NCI-H1694 (cell line): ENCODE measurements at regions not wholly inside any gene's neighbourhood (a gene's known extent, or its start where the extent isn't known, plus 50 kb on each side); places are given as distances from the start of the nearest gene placed in this dataset.
"Not testable (repeated sequence)": the region's sequence is repeated elsewhere in the genome, so short reads cannot be mapped to it uniquely, and the experiment has no call there.

Experiments used
- DNase-seq: peaks from one replicate; lab custom pipeline; 2025; lab: John Stamatoyannopoulos, UW

DNA sequence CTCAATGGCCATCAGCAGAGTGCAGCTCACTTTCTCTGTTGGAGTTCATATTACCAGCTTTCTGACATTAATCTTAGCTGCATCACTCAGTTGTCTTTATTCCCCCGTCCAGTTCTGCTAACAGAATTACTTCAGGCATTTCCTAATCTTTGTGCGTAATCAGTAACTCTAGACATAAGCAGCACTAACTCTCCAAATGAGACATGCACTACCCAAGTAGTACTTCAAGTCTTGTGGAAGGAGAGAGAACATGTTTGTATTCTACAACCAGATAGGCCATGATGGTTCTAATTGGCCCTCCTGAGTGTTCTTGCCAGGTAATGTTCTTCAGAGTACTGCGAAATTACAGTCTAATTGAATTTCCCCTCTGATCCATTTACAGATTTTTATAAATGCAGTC, 448.5 kb upstream of the RPS6KA3 start:
- no peak for DNase-seq

DNA sequence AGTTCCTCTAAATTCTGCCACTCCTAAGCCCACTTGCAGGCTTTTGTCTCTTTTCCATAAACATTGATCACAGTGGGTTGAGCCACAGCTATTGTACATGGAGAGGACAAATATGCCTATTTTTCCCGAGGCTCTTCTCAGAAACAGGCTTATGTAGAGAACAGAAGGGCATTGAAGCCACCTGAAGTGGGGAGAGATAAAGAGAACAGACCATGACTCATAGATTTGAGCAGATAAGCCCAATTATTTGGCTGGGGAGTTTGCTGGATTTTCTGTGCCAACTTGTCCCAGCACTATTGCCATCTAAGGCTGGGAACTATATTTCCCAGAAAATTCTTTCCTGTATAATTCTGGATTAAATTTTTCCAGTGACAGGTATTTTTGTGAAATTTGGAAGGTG, 446.1 kb upstream of the RPS6KA3 start:
- no peak for DNase-seq

DNA sequence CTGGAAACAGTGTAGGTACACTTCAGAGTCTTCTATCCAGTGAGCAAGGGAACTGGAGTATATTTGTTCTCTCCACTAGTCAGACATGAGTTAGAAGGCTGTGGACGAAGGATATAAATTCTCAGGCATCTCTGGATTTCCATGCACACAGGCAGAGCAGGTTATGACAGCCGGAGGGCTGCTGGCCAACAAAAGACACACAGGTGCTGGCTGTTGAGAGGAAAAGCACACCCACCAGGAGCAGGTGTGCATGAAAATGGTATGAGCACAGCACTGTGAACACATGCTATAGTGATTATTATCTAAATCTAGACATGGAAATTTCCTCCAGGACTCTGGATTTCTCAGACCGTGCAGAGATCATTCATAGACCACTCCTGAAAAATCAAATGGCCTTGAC, 444.7 kb upstream of the RPS6KA3 start:
- DNase-seq = no peak

DNA sequence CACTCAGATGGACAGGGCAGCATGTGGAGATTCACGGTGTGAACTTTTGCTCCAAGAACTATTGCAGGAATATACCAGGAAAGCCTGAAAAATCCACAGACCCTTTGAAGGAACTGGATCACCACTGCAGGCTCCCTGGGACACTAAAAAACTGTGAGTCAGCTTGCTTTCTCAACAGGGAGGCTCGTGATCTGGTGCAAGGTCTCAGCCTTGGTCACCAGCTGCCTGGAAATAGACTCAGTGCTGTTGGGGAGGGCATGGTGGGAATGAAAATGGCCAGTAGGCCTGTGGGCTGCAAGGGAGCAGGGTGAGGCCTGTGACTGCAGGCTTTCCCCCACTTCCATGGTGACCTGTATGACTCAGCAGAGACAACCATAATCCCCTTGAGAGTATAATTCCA, 426.4 kb upstream of the RPS6KA3 start:
- no peak for DNase-seq

DNA sequence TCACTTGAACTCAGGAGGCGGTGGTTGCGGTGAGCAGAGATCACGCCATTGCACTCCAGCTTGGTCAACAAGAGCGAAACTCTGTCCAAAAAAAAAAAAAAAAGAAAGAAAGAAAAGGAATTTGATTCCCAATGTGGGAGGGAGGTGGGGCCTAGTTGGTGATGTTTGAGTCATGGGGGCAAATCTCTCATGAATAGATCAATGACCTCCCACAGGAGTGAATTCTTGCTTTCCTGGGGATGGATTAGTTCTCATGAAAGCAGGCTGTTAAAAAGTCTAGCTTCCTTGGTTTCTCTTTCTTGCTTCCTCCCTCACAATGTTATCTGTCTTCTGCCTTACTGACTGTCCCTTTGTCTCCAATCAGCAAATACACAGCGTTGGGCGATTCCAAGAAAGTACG, 419.5 kb upstream of the RPS6KA3 start:
- DNase-seq = no peak

DNA sequence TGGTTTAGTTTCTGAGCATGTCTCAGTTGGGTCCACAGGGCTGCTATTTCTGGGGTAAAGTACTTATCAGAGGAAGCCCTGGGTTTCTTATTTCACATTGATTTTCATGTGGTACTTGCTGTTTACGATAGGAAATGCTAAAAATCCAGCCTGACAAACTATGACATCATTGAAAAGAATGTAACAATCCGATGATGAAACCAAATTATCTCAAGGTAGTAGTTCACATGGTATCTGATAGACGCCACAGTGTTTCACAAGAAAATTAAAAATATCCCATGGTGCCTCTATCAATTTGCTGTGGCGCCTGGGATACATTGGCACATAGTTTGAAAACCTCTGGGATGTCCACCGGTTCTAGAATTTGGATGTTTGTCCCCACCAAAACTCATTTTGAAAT, 418.9 kb upstream of the RPS6KA3 start:
- no peak for DNase-seq

DNA sequence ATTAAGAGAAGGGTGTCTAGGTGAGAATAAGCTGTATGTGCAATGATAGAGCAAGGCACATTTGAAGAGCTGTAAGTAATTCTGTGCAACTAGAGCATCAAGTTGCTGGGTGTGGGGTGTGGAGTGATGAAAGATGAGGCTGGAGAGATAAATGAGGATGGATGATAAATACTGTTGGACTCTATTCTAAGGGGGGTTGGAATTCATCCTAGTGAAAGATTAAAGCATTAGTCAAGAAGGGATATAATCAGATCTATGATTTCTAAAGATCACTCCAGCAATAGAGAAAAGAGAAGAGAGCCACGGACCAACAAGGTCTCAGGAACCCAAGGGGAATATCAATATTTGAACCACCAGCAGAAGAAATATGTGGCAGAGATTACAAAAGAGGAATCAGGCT, 415.0 kb upstream of the RPS6KA3 start:
- no peak for DNase-seq

DNA sequence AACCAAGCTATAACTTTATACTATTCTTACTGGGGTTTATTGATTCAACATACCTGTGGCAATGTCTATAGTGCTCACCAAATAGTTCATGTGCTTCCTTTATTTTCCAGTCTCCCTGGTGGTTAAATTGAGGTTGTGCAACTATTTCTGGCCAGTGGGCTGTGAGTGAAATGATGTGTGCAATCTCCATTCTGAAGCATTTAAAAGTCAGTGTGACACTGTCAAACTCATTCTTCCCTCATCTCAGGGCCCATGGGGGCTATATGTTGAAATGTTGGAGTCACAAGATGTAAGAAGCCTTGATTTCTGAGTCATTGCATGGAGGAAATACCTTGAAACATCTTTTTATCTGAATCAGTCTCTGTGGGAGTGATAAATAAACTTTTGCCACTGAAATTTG, 414.3 kb upstream of the RPS6KA3 start:
- no peak for DNase-seq

DNA sequence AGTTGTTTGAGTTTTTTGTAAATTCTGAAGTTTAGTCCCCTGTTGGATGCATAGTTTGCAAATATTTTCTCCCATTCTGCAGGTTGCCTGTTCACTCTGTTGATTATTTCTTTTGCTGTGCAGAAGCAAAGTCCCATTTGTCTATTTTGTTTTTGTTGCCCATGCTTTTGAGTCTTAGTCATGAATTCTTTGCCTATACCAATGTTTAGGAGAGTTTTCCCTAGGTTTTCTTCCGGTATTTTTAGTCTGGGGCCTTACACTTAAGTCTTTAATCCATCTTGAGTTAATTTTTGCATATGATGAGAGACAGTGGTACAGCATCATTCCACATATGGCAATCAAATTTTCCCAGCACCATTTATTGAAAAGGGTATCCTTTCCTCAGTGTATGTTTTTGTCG, 405.8 kb upstream of the RPS6KA3 start:
- no peak for DNase-seq

DNA sequence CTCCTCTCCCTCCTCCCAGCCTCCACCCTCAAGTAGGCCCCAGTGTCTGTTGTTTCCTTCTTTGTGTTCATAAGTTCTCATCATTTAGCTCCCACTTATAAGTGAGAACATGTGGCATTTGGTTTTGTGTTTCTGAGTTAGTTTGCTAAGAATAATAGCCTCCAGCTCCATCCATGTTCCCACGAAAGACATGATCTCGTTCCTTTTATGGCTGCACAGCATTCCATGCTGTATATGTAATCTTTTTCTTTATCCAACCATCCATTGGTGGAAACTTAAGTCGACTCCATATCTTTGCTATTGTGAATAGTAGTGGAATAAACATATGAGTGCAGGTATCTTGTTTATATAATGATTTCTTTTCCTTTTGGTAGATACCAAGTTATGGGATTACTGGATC, 405.0 kb upstream of the RPS6KA3 start:
- not testable (repeated sequence) for DNase-seq

DNA sequence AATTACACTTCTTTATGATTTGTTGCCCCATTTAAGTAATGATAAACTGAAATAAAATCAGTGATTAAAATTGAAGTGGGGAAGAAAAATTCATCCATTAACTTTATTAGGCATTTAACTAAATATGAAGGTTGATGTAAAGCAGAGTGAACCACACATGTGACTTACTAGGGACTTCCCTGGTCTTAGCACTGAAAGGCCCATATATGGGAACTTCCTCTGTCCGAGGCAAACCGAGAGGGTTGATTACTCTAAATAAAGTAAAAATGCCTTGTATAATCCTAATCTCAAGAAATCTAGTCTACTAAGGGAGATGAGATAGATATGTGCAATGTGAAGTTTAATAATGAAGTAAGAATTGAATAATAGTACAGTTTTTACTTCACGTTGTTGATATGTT, 403.9 kb upstream of the RPS6KA3 start:
- DNase-seq = no peak

DNA sequence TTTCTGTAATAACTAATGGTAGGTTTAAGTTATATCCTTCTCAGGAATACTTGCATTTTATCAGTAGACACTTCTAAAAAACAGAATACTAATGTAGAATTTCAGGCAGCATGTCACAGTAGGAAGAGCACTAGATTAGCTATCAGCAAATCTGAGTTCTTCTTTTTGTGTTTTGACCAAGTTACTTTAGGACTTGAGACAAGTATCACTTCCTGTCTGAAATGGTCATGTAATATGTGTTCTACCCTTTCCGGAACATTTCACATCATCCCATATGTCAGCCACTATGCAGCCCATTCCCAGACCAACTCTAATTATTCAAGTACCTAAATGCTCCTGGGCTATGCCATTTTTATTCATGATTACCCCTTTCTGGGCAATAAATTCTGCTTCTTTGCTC, 401.8 kb upstream of the RPS6KA3 start:
- no peak for DNase-seq

DNA sequence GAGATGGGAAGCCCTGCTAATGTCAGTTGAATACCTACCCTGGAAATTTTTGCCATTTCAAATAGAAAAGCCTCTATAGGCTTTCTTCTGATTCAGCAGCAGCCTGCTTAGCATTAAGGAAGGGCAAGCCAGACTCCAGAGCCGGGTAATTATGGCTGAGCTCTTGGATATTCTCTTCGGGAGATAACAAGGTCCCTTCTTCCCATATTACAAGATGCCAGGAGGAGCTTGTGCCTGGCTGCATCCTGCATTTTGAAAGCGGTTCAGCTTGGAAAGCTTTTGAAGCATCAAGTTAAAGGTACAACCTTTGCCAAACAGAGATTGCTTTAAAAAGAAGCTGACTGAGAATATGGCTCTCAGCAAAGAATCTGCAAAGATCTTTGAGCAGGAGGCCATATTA, 399.6 kb upstream of the RPS6KA3 start:
- no peak for DNase-seq

DNA sequence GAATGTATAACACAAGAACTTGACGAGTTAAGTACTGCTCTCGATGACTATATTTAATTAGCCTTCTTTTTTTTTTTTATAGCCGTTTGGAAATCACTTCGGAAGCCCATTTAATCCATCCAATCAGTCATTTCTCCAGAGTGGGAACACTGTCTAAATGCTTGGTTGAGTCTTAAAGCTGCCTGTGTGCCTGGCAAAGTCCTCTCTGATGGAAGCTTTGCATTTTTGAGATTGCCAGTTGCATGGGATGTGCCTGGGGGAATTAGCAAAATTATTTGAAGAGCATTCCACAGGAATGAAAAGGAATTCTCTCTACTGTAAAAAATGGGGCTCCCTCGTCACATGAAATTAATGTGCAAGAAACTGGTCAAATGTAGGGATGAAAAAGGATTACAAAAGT, 398.8 kb upstream of the RPS6KA3 start:
- DNase-seq = no peak

DNA sequence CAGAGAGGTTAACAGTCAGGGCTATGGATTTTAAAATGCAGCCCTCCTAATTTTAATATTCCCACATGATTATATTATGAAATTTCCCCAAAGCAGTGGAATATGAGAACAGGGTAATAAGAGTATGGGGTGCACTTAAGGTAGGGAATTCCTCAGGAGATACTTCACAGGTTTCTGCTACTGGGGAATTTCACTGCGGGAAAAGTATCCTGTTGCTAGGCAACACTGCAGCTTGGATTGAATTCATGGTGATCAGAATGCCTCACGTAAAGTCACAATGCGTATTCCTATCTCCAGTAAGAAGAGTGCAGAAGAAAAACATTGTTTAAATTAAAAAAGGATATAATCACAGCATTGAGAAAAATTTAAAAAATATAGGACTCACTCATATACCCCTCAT, 398.1 kb upstream of the RPS6KA3 start:
- DNase-seq = no peak

DNA sequence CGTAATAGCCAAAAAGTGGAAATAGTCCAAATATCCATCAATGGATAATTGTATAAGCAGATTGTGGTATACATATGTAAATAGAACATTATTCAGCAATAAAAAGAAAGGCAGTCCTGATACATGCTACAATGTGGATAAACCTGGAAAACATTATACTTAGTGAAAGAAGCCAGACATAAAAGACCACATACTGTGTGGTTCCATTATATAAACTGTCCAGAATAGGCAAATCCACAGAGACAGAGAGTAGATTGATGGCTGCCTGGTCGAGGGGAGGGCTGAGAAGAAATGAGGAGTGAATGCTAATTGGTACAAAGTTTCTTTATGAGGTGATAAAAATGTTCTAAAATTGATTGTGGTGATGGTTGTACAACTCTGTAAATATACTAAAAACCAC, 397.4 kb upstream of the RPS6KA3 start:
- no peak for DNase-seq

DNA sequence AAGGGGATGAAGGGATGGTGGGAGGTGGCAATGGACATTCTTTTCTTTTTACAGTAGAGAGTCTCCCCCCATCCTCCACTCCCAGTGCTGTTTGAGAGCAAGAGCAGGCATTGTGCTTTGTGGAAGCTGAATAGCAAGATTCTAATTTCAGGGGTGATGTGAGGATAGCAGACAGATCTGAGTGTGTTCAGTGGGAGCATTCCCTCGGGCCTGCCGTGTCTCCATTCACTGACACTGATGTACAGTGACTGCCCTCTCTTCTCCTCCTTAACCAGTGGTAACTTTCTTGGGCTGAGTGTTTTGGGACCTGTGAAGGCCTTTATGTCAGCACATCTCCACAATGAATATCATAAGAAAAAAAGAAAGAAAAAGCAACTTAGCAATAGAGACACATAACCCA, 396.6 kb upstream of the RPS6KA3 start:
- no peak for DNase-seq

DNA sequence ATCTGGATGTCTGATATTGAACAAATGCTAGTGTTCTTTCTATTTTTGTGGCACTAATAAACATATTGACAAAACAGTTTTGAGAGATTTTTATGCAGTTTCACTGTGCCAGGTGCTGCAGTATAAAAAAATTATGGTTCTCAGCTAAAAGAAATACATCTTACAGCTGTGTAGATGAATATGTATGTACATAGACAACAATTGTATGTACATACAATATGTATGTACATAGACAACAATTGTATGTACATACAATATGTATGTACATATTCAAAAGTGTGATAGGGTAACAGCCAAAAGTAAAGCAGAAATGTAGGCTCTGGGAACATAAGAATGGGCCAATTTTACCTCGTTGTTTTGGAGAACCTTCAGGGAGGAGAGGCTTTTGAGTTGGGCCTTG, 390.0 kb upstream of the RPS6KA3 start:
- no peak for DNase-seq

DNA sequence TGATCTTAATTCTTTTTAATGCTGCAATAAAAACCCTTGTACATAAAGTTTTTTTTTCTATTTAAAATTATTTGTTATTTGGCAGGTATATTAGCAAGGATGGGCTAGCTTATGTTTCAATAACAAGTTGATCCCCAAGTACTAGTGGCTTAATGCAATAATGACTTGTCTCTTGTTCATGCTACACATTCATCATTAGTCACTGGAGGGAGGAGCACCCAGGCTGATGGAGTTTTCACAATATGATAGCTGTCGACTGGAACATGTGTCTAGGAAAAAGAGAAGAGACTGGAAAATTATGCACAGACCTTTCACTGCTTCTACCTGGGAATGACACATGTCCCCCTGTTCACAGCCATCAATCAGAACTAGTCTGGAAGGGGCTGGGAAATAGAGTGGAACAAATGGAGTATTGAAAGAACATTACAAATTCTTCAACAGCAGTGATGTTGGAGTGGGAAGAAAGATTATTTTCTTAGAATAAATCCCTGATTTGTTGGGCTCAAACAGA, 387.9 kb upstream of the RPS6KA3 start:
- DNase-seq = no peak

DNA sequence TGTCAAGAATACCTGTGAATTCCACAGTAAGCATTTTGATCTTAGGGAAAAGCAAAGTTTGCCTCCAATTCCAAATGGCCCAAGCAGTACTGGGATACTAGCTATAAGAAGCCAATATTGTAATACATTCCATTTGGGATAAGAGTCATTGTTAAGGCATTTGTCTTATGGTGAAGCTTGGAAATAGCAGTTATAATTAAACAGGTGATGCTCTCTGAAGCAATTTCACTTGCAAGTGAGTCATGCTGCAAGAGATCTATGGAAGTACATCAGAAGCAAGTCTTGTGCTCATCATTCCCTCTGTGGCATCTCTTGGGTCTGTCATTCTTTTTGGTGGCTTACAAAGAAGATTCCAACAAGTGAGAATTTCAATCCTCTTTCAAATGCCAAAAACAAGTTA, 386.4 kb upstream of the RPS6KA3 start:
- DNase-seq = no peak

DNA sequence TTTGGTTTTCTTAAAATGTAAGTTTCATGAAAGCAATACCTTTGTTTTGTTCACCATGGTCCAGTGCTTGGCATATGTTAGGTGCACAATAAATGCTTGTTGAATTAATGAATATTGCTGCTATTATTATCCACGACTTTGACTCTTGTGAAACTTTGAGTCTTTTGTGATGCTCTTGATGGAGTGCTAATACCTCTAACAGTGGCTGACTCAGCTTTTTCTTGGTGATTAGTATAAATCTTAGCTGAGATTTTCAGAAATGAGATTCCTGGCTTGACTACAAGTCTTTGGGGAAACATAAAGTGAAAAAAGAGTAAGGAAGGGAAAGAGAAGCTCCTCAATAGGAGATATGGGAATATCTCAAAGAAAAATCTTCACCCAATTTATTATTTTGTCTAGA, 375.2 kb upstream of the RPS6KA3 start:
- no peak for DNase-seq

DNA sequence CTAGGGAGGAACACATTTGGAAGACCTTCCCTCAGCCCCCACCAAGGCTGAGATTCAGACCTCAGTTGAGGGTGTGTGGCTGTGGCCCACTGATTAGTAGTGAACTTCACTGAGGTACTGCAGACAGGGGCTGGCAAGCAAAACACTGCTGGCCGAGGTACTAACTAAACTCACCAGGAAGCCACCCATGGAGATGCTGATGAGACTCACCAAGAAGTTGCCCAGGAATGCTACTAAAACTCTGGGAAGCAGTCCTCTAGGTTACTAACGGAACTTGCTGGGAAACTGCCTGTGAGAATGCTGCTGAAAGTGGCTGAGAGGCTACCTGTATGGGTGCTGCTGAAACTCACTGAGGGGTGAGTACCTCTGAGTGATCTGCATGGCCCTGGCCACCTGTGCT, 372.4 kb upstream of the RPS6KA3 start:
- no peak for DNase-seq

DNA sequence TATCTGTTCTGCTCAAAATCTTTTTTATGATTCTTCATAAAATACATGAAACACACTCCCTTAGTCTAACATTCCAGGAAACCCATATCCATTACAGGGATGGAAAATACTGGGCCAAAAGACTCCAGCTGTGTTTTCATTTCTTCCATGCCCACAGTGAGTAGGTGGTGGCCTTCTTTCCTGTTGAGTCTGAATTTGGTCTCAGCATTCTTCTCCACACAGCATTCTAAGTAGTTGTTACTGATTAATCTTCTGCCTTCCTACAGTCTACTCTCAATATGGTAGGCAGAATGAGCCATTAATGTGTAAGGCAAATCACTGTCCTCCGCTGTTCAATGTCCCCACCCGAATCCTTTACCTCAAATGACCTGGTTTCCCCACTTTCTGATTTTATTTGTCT, 370.6 kb upstream of the RPS6KA3 start:
- no peak for DNase-seq

DNA sequence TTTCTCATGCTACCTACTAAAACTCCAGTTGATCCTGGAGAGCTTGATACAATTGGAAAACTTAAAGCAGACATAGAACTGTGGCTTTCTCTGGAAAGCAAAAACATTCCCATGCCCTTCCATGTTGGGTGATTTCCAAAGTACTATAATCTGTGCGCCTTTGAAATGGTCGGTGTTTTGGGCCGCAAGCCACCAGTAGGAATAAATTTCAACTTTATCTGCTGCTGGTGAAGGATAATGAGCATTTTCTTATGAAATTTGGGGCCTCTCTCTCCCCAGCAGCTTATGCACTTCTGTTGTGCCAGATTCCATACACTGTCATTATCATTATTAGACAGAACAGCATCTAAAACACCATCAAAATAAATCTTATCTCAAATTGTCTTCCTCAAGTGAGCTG, 366.7 kb upstream of the RPS6KA3 start:
- no peak for DNase-seq

DNA sequence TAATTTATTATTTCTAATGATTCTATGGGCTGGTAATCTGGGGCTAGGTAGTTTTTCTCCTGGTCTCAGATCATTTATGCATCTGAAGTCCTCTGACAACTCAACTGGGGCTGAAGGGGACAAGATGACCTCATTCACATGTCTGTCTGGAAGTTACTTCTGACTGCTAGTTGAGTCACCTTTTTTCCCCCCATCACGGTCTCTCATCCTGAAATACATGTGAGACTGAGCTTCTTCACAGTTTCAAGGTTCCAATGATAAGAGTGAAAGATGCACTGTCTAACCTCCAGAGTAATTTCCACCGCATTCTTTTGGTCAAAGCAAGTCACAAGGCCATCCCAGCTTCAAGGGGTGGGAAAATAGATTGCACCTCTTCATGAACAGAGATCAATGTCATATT, 356.7 kb upstream of the RPS6KA3 start:
- no peak for DNase-seq
